Stomach (tissue), 8 donors: ENCODE measurements at regions not wholly inside any gene's neighbourhood (a gene's known extent, or its start where the extent isn't known, plus 50 kb on each side); places are given as distances from the start of the nearest gene placed in this dataset.

Source experiments
- DNase-seq, 2 donors: peaks; one replicate each; pipeline versions ENCODE4 v3.0.0 to v3.0.0-alpha.2; 2013 to 2019
- H3K27ac ChIP-seq, 5 donors: fragments of 200-600 bp in 4 of 5; sonication (generic) in 4 of 5; one replicate each; pipeline ENCODE4 v1.5.1; 2013 to 2019; ENCODE audit warnings: mild to moderate bottlenecking in 1 of 5, moderate library complexity in 1 of 5
- H3K27me3 ChIP-seq, 3 donors: fragments of 200-600 bp; sonication (generic); one replicate each; pipeline ENCODE4 v1.5.1; 2017 to 2019; ENCODE audit warnings: mixed run types in 1 of 3
- H3K36me3 ChIP-seq, 4 donors: fragments of 200-600 bp; sonication (generic); 1 replicate in 3 of 4; 2 replicates in 1 of 4; pipeline ENCODE4 v1.5.1; 2016 to 2019
- H3K4me1 ChIP-seq, 4 donors: fragments of 200-600 bp; sonication (generic); one replicate each; pipeline ENCODE4 v1.5.1; 2016 to 2019
- H3K4me3 ChIP-seq, 4 donors: fragments of 200-600 bp; sonication (generic) in 3 of 4; one replicate each; pipeline ENCODE4 v1.5.1; 2016 to 2019; ENCODE audit warnings: mild to moderate bottlenecking in 1 of 4
- H3K9me3 ChIP-seq, 4 donors: fragments of 200-600 bp; sonication (generic); one replicate each; pipeline ENCODE4 v1.5.1; 2016 to 2019
- EP300 ChIP-seq: sonication (generic); formaldehyde crosslinking; IDR thresholded peaks from one replicate; pipeline ENCODE4 v1.6.1; 2017; ENCODE audit warnings: antibody characterized with exemption
- POLR2A ChIP-seq, 4 donors: fragments of 450-650 bp; IDR thresholded peaks; one replicate each; pipeline ENCODE4 v1.6.1; 2016; ENCODE audit warnings: antibody characterized with exemption in 4 of 4, control low read depth in 2 of 4, mild to moderate bottlenecking in 1 of 4, moderate library complexity in 1 of 4
- POLR2AphosphoS5 ChIP-seq, 3 donors: sonication (generic); formaldehyde crosslinking; IDR thresholded peaks; one replicate each; pipeline ENCODE4 v1.6.1; 2016; ENCODE audit warnings: antibody characterized with exemption in 3 of 3
- WGBS, 5 donors: extraction: QIAGEN DNeasy Blood & Tissue Kit in 3 of 5; methylation state at CpG; one replicate each; pipeline versions ENCODE4 v1.1.5 to v1.1.7; 2013 to 2018; 5-methylcytosine and 5-hydroxymethylcytosine counted together
- intact Hi-C: fragments of 100-400 bp; cut with DNase I; formaldehyde crosslinking; loops from one replicate; pipeline ENCODE4 v1.15.1; 2023; ENCODE audit warnings: low total_unique reads
- TF ChIP-seq, protein P1 (sequence below), 7 experiments: fragments of 450-650 bp in 4 of 7; fragments of 200-600 bp in 3 of 7; sonication (generic) in 3 of 7; IDR thresholded peaks; one replicate each; pipeline ENCODE4 v1.5.1; 2016 to 2019; ENCODE audit warnings: antibody characterized with exemption in 7 of 7, control low read depth in 2 of 7, mild to moderate bottlenecking in 1 of 7
- donor health status: healthy with polysubstance abuse.
- donor health status: Bipolar disorder and iron deficiency.
- donor health status: healthy.

DNA sequence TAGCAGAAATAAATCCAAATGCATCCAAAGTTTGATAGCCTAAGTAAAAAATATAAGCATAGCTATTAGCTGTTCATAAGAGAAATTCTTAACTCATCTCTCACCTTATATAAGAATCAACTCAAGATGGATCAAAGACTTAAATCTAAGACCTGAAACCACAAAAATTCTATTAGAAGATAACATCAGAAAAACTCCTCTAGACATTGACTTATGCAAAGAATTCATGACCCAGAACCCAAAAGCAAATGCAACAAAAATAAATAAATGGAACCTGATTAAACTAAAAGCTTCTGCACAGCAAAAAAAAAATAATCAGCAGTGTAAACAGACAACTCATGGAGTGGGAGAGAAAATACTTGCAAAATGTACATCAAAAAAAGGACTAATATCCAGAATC is 184.3 kb downstream of the TFAP2A start:
- no peak for DNase-seq
- no peak overlapping the region for H3K27ac ChIP-seq
- H3K4me3 ChIP-seq, result no peak overlapping the region
- H3K27me3 ChIP-seq, result no peaks in the 10 kb centered on the region
- intact Hi-C loops, result no loop called here
- H3K4me1 ChIP-seq, result no peaks in the 10 kb centered on the region
- TF ChIP-seq POLR2A (IDR thresholded peaks at IDR 0.05), result no peak
- TF ChIP-seq, protein P1, sequence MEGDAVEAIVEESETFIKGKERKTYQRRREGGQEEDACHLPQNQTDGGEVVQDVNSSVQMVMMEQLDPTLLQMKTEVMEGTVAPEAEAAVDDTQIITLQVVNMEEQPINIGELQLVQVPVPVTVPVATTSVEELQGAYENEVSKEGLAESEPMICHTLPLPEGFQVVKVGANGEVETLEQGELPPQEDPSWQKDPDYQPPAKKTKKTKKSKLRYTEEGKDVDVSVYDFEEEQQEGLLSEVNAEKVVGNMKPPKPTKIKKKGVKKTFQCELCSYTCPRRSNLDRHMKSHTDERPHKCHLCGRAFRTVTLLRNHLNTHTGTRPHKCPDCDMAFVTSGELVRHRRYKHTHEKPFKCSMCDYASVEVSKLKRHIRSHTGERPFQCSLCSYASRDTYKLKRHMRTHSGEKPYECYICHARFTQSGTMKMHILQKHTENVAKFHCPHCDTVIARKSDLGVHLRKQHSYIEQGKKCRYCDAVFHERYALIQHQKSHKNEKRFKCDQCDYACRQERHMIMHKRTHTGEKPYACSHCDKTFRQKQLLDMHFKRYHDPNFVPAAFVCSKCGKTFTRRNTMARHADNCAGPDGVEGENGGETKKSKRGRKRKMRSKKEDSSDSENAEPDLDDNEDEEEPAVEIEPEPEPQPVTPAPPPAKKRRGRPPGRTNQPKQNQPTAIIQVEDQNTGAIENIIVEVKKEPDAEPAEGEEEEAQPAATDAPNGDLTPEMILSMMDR (IDR thresholded peaks at IDR 0.05), result no peak
- peaks cover 0 to 12% (median 5%) of the 10 kb centered on the region in 4 donors for H3K9me3 ChIP-seq
- no peaks in the 10 kb centered on the region for H3K36me3 ChIP-seq

DNA sequence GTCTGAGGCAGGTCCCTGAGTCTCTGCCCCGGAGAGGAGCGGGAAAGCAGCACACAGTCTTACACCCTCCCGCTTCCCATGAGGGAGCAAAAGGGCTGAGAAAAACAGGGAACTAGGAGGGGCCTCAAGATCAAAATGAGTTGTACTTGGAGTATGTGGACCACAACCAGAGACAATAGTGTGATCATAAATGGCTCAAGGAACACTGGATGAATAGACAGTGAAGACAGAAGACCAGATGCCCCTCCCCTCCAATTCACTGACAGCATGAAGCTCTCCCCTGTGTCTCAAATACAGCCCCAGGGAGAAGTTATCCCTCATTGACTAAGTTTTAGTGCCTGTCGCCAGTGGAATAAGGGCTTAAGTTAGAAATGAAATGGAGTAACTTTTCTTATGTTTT is 191.0 kb downstream of the TFAP2A start:
- intact Hi-C loops, result no loop called here
- H3K27me3 ChIP-seq, result no peaks in the 10 kb centered on the region
- H3K9me3 ChIP-seq, result peaks cover 0 to 12% (median 5%) of the 10 kb centered on the region in 4 donors
- no peak overlapping the region for H3K27ac ChIP-seq
- H3K36me3 ChIP-seq, result no peaks in the 10 kb centered on the region
- no peaks in the 10 kb centered on the region for H3K4me1 ChIP-seq
- WGBS, 5 donors, result 89 to 97% (median 92%) methylated on average over 4 of the region's 4 CpGs
- no peak overlapping the region for H3K4me3 ChIP-seq
- TF ChIP-seq, protein P1 (IDR thresholded peaks at IDR 0.05), result no peak
- TF ChIP-seq EP300 (no peak), POLR2AphosphoS5 (IDR thresholded peaks at IDR 0.05) (no peak), POLR2A (IDR thresholded peaks at IDR 0.05) (no peak)
- no peak for DNase-seq

DNA sequence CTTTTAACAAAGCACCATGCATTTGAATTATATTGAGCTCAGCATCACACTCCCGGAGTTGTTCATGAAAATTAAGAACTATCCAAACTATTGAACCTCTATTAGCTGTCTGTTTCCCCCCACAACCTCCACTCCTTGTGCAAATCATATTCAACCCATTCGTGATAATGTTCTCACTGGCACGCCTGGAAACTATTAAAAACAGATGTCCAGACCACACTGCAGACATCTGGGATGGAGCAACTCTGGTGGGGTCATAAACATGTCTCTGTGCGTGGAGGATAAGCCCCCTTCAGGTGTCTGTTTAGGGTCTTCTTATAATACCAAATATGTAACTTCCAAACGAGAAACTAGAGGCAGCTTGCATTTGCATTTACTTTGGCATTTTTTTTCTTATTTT is 193.7 kb downstream of the TFAP2A start:
- Histone ChIP-seq H3K4me3 (no peak overlapping the region), H3K27ac (no peak overlapping the region), H3K4me1 (no peaks in the 10 kb centered on the region), H3K36me3 (no peaks in the 10 kb centered on the region), H3K9me3 (no peaks in the 10 kb centered on the region), H3K27me3 (no peaks in the 10 kb centered on the region)
- WGBS, 5 donors, result 63 to 77% (median 70%) methylated on average over 5 of the region's 5 CpGs
- intact Hi-C loops, result no loop called here
- DNase-seq, result no peak
- TF ChIP-seq EP300, result no peak

DNA sequence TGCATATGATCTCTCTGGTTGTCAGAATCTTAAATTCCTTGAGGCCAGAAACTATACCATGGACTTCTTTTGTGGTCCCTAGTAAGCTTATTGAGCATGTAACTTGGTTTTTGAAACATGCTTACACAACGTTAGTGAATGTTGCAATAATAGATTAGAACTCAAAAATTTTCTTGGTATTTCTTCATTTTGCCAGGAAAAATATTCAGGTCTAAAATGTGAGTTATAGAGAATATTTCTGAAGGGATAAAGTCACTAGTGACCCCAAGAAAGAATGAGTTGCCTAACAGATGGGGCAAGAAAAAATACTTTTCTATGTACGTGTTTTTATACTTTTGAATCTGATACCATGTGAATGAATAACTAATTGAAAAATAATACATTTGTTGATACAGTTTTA is 195.4 kb downstream of the TFAP2A start:
- Histone ChIP-seq H3K4me3 (no peak overlapping the region), H3K9me3 (no peaks in the 10 kb centered on the region), H3K36me3 (no peaks in the 10 kb centered on the region), H3K4me1 (no peaks in the 10 kb centered on the region), H3K27ac (no peak overlapping the region), H3K27me3 (no peaks in the 10 kb centered on the region)
- WGBS, 5 donors, result 81 to 89% (median 88%) methylated on average over 2 of the region's 2 CpGs
- DNase-seq, result no peak
- no peak for TF ChIP-seq POLR2AphosphoS5 (IDR thresholded peaks at IDR 0.05)
- TF ChIP-seq, protein P1 (IDR thresholded peaks at IDR 0.05), result no peak
- TF ChIP-seq POLR2A (IDR thresholded peaks at IDR 0.05), result no peak
- no peak for TF ChIP-seq EP300
- intact Hi-C loops, result no loop called here

DNA sequence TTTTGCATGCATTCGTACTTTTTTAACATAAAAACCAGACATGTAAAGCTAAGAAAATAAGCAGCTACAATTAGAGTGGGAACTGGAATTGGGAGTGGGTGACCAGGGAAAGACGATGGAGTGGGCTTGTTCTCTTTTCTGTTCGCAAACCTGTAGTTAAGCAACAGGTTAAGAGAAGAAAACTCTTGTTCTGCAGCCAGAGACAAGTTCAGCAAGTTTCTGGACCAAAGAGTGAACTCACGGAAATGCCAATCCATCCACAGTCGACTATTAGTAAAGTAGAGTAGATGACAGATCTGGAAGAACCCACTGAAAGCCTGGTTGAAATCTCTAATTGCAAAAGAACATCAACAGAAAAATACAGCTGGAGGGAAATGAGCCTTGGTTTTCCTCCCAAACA is 197.8 kb downstream of the TFAP2A start:
- no peaks in the 10 kb centered on the region for H3K27me3 ChIP-seq
- intact Hi-C loops, result no loop called here
- DNase-seq, result no peak
- 63 to 70% (median 70%) methylated on average over 5 of the region's 5 CpGs for WGBS, 5 donors
- H3K36me3 ChIP-seq, result no peaks in the 10 kb centered on the region
- no peak overlapping the region for H3K27ac ChIP-seq
- TF ChIP-seq, protein P1 (IDR thresholded peaks at IDR 0.05), result no peak
- TF ChIP-seq POLR2AphosphoS5 (IDR thresholded peaks at IDR 0.05) (no peak), EP300 (no peak), POLR2A (IDR thresholded peaks at IDR 0.05) (no peak)
- no peaks in the 10 kb centered on the region for H3K4me1 ChIP-seq
- no peak overlapping the region for H3K4me3 ChIP-seq
- H3K9me3 ChIP-seq, result no peaks in the 10 kb centered on the region
